ENCODE measurements at regions not wholly inside any gene's neighbourhood (a gene's known extent, or its start where the extent isn't known, plus 50 kb on each side); places are given as distances from the start of the nearest gene placed in this dataset.
"Not testable (repeated sequence)": the region's sequence is repeated elsewhere in the genome, so short reads cannot be mapped to it uniquely, and the experiment has no call there.

GRCh38 chr7:84714765-84715164 lies 472.1 kb downstream of the SEMA3D start:
- H3K4me1 Mint-ChIP-seq: no peaks in the 10 kb centered on the region
- H3K36me3 Mint-ChIP-seq (ENCODE audit: low read depth): no peaks in the 10 kb centered on the region
- DNase-seq: no peak
- H3K27me3 Mint-ChIP-seq: no peaks in the 10 kb centered on the region
- no peak for ATAC-seq
- ChIA-PET POLR2A (no interaction called here), CTCF (no interaction called here)
- intact Hi-C loops (cut with DNase I, micrococcal nuclease): no loop called here
- H3K9me3 Mint-ChIP-seq (ENCODE audit: low read depth): no peaks in the 10 kb centered on the region
- no peak overlapping the region for H3K27ac Mint-ChIP-seq
- H3K4me3 Mint-ChIP-seq: no peak overlapping the region

- ChIA-PET CTCF (no interaction called here), POLR2A (no interaction called here)
- Mint-ChIP-seq H3K4me1 (no peaks in the 10 kb centered on the region), H3K4me3 (no peak overlapping the region), H3K9me3 (ENCODE audit: low read depth) (no peaks in the 10 kb centered on the region), H3K27me3 (no peaks in the 10 kb centered on the region), H3K36me3 (ENCODE audit: low read depth) (no peaks in the 10 kb centered on the region), H3K27ac (no peak overlapping the region)
- ATAC-seq: no peak
- DNase-seq: no peak
- intact Hi-C loops (cut with DNase I, micrococcal nuclease): no loop called here
Observed at GRCh38 chr7:84712374-84713121, 474.3 kb downstream of the SEMA3D start.

GRCh38 chr7:84710538-84710937 lies 476.3 kb downstream of the SEMA3D start:
- H3K9me3 Mint-ChIP-seq (ENCODE audit: low read depth); H3K27me3 Mint-ChIP-seq; H3K27ac Mint-ChIP-seq; ATAC-seq; H3K4me1 Mint-ChIP-seq; H3K36me3 Mint-ChIP-seq (ENCODE audit: low read depth); POLR2A ChIA-PET; intact Hi-C loops (cut with DNase I, micrococcal nuclease); CTCF ChIA-PET; DNase-seq; H3K4me3 Mint-ChIP-seq: not testable (repeated sequence)

GRCh38 chr7:84705706-84706105 lies 481.1 kb downstream of the SEMA3D start:
- no peaks in the 10 kb centered on the region for H3K9me3 Mint-ChIP-seq (ENCODE audit: low read depth)
- POLR2A ChIA-PET: no interaction called here
- DNase-seq (no peak), ATAC-seq (no peak)
- no peaks in the 10 kb centered on the region for H3K36me3 Mint-ChIP-seq (ENCODE audit: low read depth)
- CTCF ChIA-PET: no interaction called here
- H3K27me3 Mint-ChIP-seq: no peaks in the 10 kb centered on the region
- H3K27ac Mint-ChIP-seq: no peak overlapping the region
- H3K4me1 Mint-ChIP-seq: no peaks in the 10 kb centered on the region
- no peak overlapping the region for H3K4me3 Mint-ChIP-seq
- intact Hi-C loops (cut with DNase I, micrococcal nuclease): no loop called here

- ChIA-PET CTCF (interaction anchor here (0.6 kb wide), 1 partner anchor 17 kb away, joined by 4 read pairs; no protein-coding TSS in a partner anchor), POLR2A (no interaction called here)
- Mint-ChIP-seq H3K36me3 (ENCODE audit: low read depth) (no peaks in the 10 kb centered on the region), H3K4me1 (no peaks in the 10 kb centered on the region), H3K27me3 (no peaks in the 10 kb centered on the region), H3K27ac (no peak overlapping the region), H3K9me3 (ENCODE audit: low read depth) (no peaks in the 10 kb centered on the region), H3K4me3 (no peak overlapping the region)
- ATAC-seq (no peak), DNase-seq (no peak)
- intact Hi-C loops (cut with DNase I, micrococcal nuclease): no loop called here
Observed at GRCh38 chr7:84705079-84705478, 481.8 kb downstream of the SEMA3D start.

GRCh38 chr7:84704380-84704779 lies 482.5 kb downstream of the SEMA3D start:
- no peak overlapping the region for H3K27ac Mint-ChIP-seq
- H3K36me3 Mint-ChIP-seq (ENCODE audit: low read depth): no peaks in the 10 kb centered on the region
- no peak overlapping the region for H3K4me3 Mint-ChIP-seq
- DNase-seq (no peak), ATAC-seq (no peak)
- H3K27me3 Mint-ChIP-seq: no peaks in the 10 kb centered on the region
- no peaks in the 10 kb centered on the region for H3K9me3 Mint-ChIP-seq (ENCODE audit: low read depth)
- ChIA-PET POLR2A (no interaction called here), CTCF (no interaction called here)
- H3K4me1 Mint-ChIP-seq: no peaks in the 10 kb centered on the region
- intact Hi-C loops (cut with DNase I, micrococcal nuclease): no loop called here

GRCh38 chr7:84701524-84702306 lies 485.1 kb downstream of the SEMA3D start:
- no peaks in the 10 kb centered on the region for H3K36me3 Mint-ChIP-seq (ENCODE audit: low read depth)
- DNase-seq (no peak), ATAC-seq (no peak)
- H3K27ac Mint-ChIP-seq: no peak overlapping the region
- no peak overlapping the region for H3K4me3 Mint-ChIP-seq
- ChIA-PET CTCF (no interaction called here), POLR2A (no interaction called here)
- no peaks in the 10 kb centered on the region for H3K9me3 Mint-ChIP-seq (ENCODE audit: low read depth)
- H3K27me3 Mint-ChIP-seq: no peaks in the 10 kb centered on the region
- intact Hi-C loops (cut with DNase I, micrococcal nuclease): no loop called here
- no peaks in the 10 kb centered on the region for H3K4me1 Mint-ChIP-seq

- Mint-ChIP-seq H3K9me3 (ENCODE audit: low read depth) (no peaks in the 10 kb centered on the region), H3K27me3 (no peaks in the 10 kb centered on the region), H3K4me1 (no peaks in the 10 kb centered on the region), H3K27ac (no peak overlapping the region), H3K36me3 (ENCODE audit: low read depth) (no peaks in the 10 kb centered on the region), H3K4me3 (no peak overlapping the region)
- ChIA-PET CTCF (no interaction called here), POLR2A (no interaction called here)
- ATAC-seq: no peak
- DNase-seq: no peak
- intact Hi-C loops (cut with DNase I, micrococcal nuclease): no loop called here
Observed at GRCh38 chr7:84700563-84701370, 486.1 kb downstream of the SEMA3D start.

- Mint-ChIP-seq H3K27me3 (no peaks in the 10 kb centered on the region), H3K27ac (no peak overlapping the region), H3K4me1 (no peaks in the 10 kb centered on the region), H3K36me3 (ENCODE audit: low read depth) (no peaks in the 10 kb centered on the region), H3K4me3 (no peak overlapping the region), H3K9me3 (ENCODE audit: low read depth) (no peaks in the 10 kb centered on the region)
- DNase-seq (no peak), ATAC-seq (no peak)
- ChIA-PET POLR2A (no interaction called here), CTCF (no interaction called here)
- intact Hi-C loops (cut with DNase I, micrococcal nuclease): no loop called here
Observed at GRCh38 chr7:84697506-84697905, 489.4 kb downstream of the SEMA3D start.

GRCh38 chr7:84693483-84693882 lies 493.4 kb downstream of the SEMA3D start:
- H3K9me3 Mint-ChIP-seq (ENCODE audit: low read depth): peaks cover 4% of the 10 kb centered on the region
- ChIA-PET POLR2A (no interaction called here), CTCF (no interaction called here)
- no peak for DNase-seq
- no peak overlapping the region for H3K27ac Mint-ChIP-seq
- intact Hi-C loops (cut with DNase I, micrococcal nuclease): no loop called here
- no peaks in the 10 kb centered on the region for H3K4me1 Mint-ChIP-seq
- H3K36me3 Mint-ChIP-seq (ENCODE audit: low read depth): no peaks in the 10 kb centered on the region
- H3K4me3 Mint-ChIP-seq: no peak overlapping the region
- ATAC-seq: no peak
- no peaks in the 10 kb centered on the region for H3K27me3 Mint-ChIP-seq

- no peaks in the 10 kb centered on the region for H3K4me1 Mint-ChIP-seq
- CTCF ChIA-PET: no interaction called here
Observed at GRCh38 chr7:84688671-84689070, 494.1 kb upstream of the SEMA3A start.

GRCh38 chr7:84686373-84686772 lies 491.8 kb upstream of the SEMA3A start:
- ATAC-seq: no peak
- CTCF ChIA-PET: no interaction called here

More at GRCh38 chr7:84688671-84689070, 494.1 kb upstream of the SEMA3A start:
- Mint-ChIP-seq H3K4me3 (no peak overlapping the region), H3K36me3 (ENCODE audit: low read depth) (no peaks in the 10 kb centered on the region), H3K9me3 (ENCODE audit: low read depth) (peaks cover 4% of the 10 kb centered on the region), H3K27me3 (no peaks in the 10 kb centered on the region), H3K27ac (no peak overlapping the region)
- ATAC-seq: no peak
- intact Hi-C loops (cut with DNase I, micrococcal nuclease): no loop called here
- POLR2A ChIA-PET: no interaction called here
- DNase-seq: no peak

More at GRCh38 chr7:84686373-84686772, 491.8 kb upstream of the SEMA3A start:
- POLR2A ChIA-PET: no interaction called here
- Mint-ChIP-seq H3K36me3 (ENCODE audit: low read depth) (no peaks in the 10 kb centered on the region), H3K9me3 (ENCODE audit: low read depth) (peaks cover 4% of the 10 kb centered on the region), H3K4me1 (no peaks in the 10 kb centered on the region), H3K4me3 (no peak overlapping the region), H3K27me3 (no peaks in the 10 kb centered on the region), H3K27ac (no peak overlapping the region)
- no peak for DNase-seq
- intact Hi-C loops (cut with DNase I, micrococcal nuclease): no loop called here
